ENCODE measurements at regions not wholly inside any gene's neighbourhood (a gene's known extent, or its start where the extent isn't known, plus 50 kb on each side); places are given as distances from the start of the nearest gene placed in this dataset.

- TF ChIP-seq ZNF3 (CRISPR knock-in tag; IDR thresholded peaks at IDR 0.05) (no peak), GATAD2A (IDR thresholded peaks at IDR 0.05) (no peak), ZNF436 (CRISPR knock-in tag; IDR thresholded peaks at IDR 0.05) (no peak), PHB2 (IDR thresholded peaks at IDR 0.05; ENCODE audit: low read depth) (no peak), KAT2B (IDR thresholded peaks at IDR 0.05; ENCODE audit: low read depth, low read length) (no peak), SAFB (IDR thresholded peaks at IDR 0.05; ENCODE audit: borderline replicate concordance, low read depth, low read length) (no peak), MTA2 (IDR thresholded peaks at IDR 0.05; ENCODE audit: low read depth) (no peak), USF1 (CRISPR knock-in tag; IDR thresholded peaks at IDR 0.05) (no peak), ZNF354B (CRISPR knock-in tag; IDR thresholded peaks at IDR 0.05) (no peak), LARP7 (IDR thresholded peaks at IDR 0.05) (no peak), MXD1 (CRISPR knock-in tag; IDR thresholded peaks at IDR 0.05; ENCODE audit: borderline replicate concordance, poor library complexity, severe bottlenecking) (no peak), KDM5B (IDR thresholded peaks at IDR 0.05; ENCODE audit: insufficient replicate concordance, low read depth, low read length) (no peak), ZNF77 (CRISPR knock-in tag; IDR thresholded peaks at IDR 0.05) (no peak), PRDM10 (IDR thresholded peaks at IDR 0.05; ENCODE audit: partially characterized antibody) (no peak), BRD9 (IDR thresholded peaks at IDR 0.05; ENCODE audit: low read depth, partially characterized antibody) (no peak), SAFB2 (IDR thresholded peaks at IDR 0.05; ENCODE audit: borderline replicate concordance, low read depth, low read length, severe bottlenecking) (no peak), MYBL2 (IDR thresholded peaks at IDR 0.05; ENCODE audit: low read depth) (no peak), MYBL2 (CRISPR knock-in tag; IDR thresholded peaks at IDR 0.05; ENCODE audit: borderline replicate concordance) (no peak), NBN (IDR thresholded peaks at IDR 0.05; ENCODE audit: low read depth) (no peak), ATF6 (CRISPR knock-in tag; IDR thresholded peaks at IDR 0.05) (no peak)
- DNase-seq (ENCODE audit: extremely low read depth in 1 of 4, low spot score in 3 of 4) (no peak), ATAC-seq (no peak), FAIRE-seq (no peak)
- Histone ChIP-seq H3K4me2 (ENCODE audit: insufficient read depth, low read length) (no peak overlapping the region), H3K4me1 (replicated peaks in 1 of 2; ENCODE audit: control insufficient read depth in 2 of 2, insufficient read depth in 2 of 2, low read length in 2 of 2) (no peaks in the 10 kb centered on the region), H3K9ac (ENCODE audit: insufficient read depth in 1 of 2, low read depth in 2 of 2, low read length in 2 of 2) (no peak overlapping the region), H3K79me2 (ENCODE audit: control insufficient read depth, insufficient read depth, low read length) (no peaks in the 10 kb centered on the region), H4K20me1 (replicated peaks; ENCODE audit: control insufficient read depth, insufficient read depth, low read length) (no peaks in the 10 kb centered on the region), H3K9me1 (ENCODE audit: control insufficient read depth, insufficient read depth, low read length) (no peaks in the 10 kb centered on the region), H3K27me3 (ENCODE audit: control insufficient read depth in 2 of 2, insufficient read depth in 2 of 2, low read length in 2 of 2) (no peaks in the 10 kb centered on the region), H3K36me3 (ENCODE audit: control insufficient read depth, insufficient read depth, low read length) (no peaks in the 10 kb centered on the region), H3K9me3 (replicated peaks; ENCODE audit: control insufficient read depth, insufficient read depth, low read depth, low read length) (no peaks in the 10 kb centered on the region), H2AFZ (ENCODE audit: low read depth, low read length) (no peak overlapping the region), H3K27ac (ENCODE audit: extremely low read depth, low read depth, low read length) (no peak overlapping the region), H3K4me3 (no peak overlapping the region)
- in situ Hi-C loops (cut with MboI) = no loop called here
- ChIA-PET POLR2A (no interaction called here), CTCF (ENCODE audit: low intra/inter-chr PET ratio) (no interaction called here)
- BruUV-seq (replicated peaks) = no TSS peak
- intact Hi-C loops (cut with micrococcal nuclease) = no loop called here
These were observed 256.4 kb downstream of the GXYLT1 start for GRCh38 chr12:41888285-41888684.

Data from K562 (cell line).